Activated gamma-delta T cell treated with anti-CD3 and anti-CD28 coated beads, Interleukin-2, amount 50 U/mL, for 16 hours (primary cell): ENCODE measurements at regions not wholly inside any gene's neighbourhood (a gene's known extent, or its start where the extent isn't known, plus 50 kb on each side); places are given as distances from the start of the nearest gene placed in this dataset.
"Not testable (repeated sequence)": the region's sequence is repeated elsewhere in the genome, so short reads cannot be mapped to it uniquely, and the experiment has no call there.

Source experiments
- DNase-seq: peaks from one replicate; pipeline ENCODE4 v3.0.0-alpha.2; 2020; ENCODE audit warnings: low read depth

GRCh38 chr3:16076564-16076963, 97.9 kb upstream of the GALNT15 start:
- no peak for DNase-seq

- not testable (repeated sequence) for DNase-seq
These were observed 97.3 kb upstream of the GALNT15 start for GRCh38 chr3:16077146-16077545.

- not testable (repeated sequence) for DNase-seq
These were observed 96.8 kb upstream of the GALNT15 start for GRCh38 chr3:16077681-16078080.

GRCh38 chr3:16079519-16079918, 95.0 kb upstream of the GALNT15 start:
- no peak for DNase-seq

GRCh38 chr3:16081661-16082060, 92.8 kb upstream of the GALNT15 start:
- no peak for DNase-seq

- DNase-seq: no peak
These were observed 89.6 kb upstream of the GALNT15 start for GRCh38 chr3:16084887-16085286.

- no peak for DNase-seq
These were observed 89.1 kb upstream of the GALNT15 start for GRCh38 chr3:16085410-16085809.

- DNase-seq: no peak
These were observed 88.4 kb upstream of the GALNT15 start for GRCh38 chr3:16085884-16086608.

- no peak for DNase-seq
These were observed 87.8 kb upstream of the GALNT15 start for GRCh38 chr3:16086690-16087089.

GRCh38 chr3:16088496-16088895, 86.0 kb upstream of the GALNT15 start:
- no peak for DNase-seq

- no peak for DNase-seq
These were observed 85.0 kb upstream of the GALNT15 start for GRCh38 chr3:16089521-16089920.

GRCh38 chr3:16090024-16090423, 84.5 kb upstream of the GALNT15 start:
- DNase-seq: no peak

- DNase-seq: no peak
These were observed 83.8 kb upstream of the GALNT15 start for GRCh38 chr3:16090706-16091105.

- no peak for DNase-seq
These were observed 81.6 kb upstream of the GALNT15 start for GRCh38 chr3:16092923-16093322.

GRCh38 chr3:16101295-16102186, 72.9 kb upstream of the GALNT15 start:
- no peak for DNase-seq

GRCh38 chr3:16102187-16102561, 72.3 kb upstream of the GALNT15 start:
- DNase-seq: no peak

- no peak for DNase-seq
These were observed 71.5 kb upstream of the GALNT15 start for GRCh38 chr3:16102905-16103364.

- DNase-seq: no peak
These were observed 71.0 kb upstream of the GALNT15 start for GRCh38 chr3:16103472-16103871.

- no peak for DNase-seq
These were observed 70.3 kb upstream of the GALNT15 start for GRCh38 chr3:16104156-16104555.

GRCh38 chr3:16106050-16106449, 68.4 kb upstream of the GALNT15 start:
- no peak for DNase-seq

- no peak for DNase-seq
These were observed 66.1 kb upstream of the GALNT15 start for GRCh38 chr3:16108424-16108823.

- no peak for DNase-seq
These were observed 64.6 kb upstream of the GALNT15 start for GRCh38 chr3:16109929-16110328.

- DNase-seq: no peak
These were observed 61.5 kb upstream of the GALNT15 start for GRCh38 chr3:16112910-16113504.
